Calu3 (cell line): ENCODE measurements at regions not wholly inside any gene's neighbourhood (a gene's known extent, or its start where the extent isn't known, plus 50 kb on each side); places are given as distances from the start of the nearest gene placed in this dataset.

Experiments
- BruUV-seq: library from RNA; stranded (reverse); fragments of 400-500 nt; replicated peaks from 2 replicates; lab custom pipeline; 2021; lab: Mats Ljungman, UMichigan
- CTCF ChIA-PET: fragments of 300-600 bp; sonication (Branson Sonifier 250); formaldehyde crosslinking; loops from one replicate; lab custom pipeline; 2022; ENCODE audit warnings: antibody characterized with exemption; lab: Charles Lee
- DNase-seq: peaks from one replicate; pipeline ENCODE4 v3.0.0; 2022
- H3K27ac Mint-ChIP-seq: one replicate; pipeline ENCODE4 v1.8.0; 2022; ENCODE audit warnings: mixed read lengths; ENCODE audit not compliant: unreplicated experiment
- H3K27me3 Mint-ChIP-seq: one replicate; pipeline ENCODE4 v1.8.0; 2022; ENCODE audit warnings: mixed read lengths; ENCODE audit not compliant: unreplicated experiment
- H3K36me3 Mint-ChIP-seq: one replicate; pipeline ENCODE4 v1.8.0; 2022; ENCODE audit warnings: mild to moderate bottlenecking, moderate library complexity, mixed read lengths; ENCODE audit not compliant: insufficient read depth, unreplicated experiment
- H3K4me1 Mint-ChIP-seq: one replicate; pipeline ENCODE4 v1.8.0; 2022; ENCODE audit warnings: mild to moderate bottlenecking, low read depth, mixed read lengths; ENCODE audit not compliant: unreplicated experiment
- H3K4me3 Mint-ChIP-seq: one replicate; pipeline ENCODE4 v1.8.0; 2022; ENCODE audit warnings: mild to moderate bottlenecking, low read depth, moderate library complexity, mixed read lengths; ENCODE audit not compliant: unreplicated experiment
- H3K9me3 Mint-ChIP-seq: one replicate; pipeline ENCODE4 v1.8.0; 2022; ENCODE audit warnings: low read depth, mixed read lengths; ENCODE audit not compliant: unreplicated experiment
- CTCF ChIP-seq: fragments of 200-600 bp; IDR thresholded peaks from one replicate; pipeline ENCODE4 v1.8.0; 2022; ENCODE audit warnings: antibody characterized with exemption; ENCODE audit not compliant: unreplicated experiment
- intact Hi-C: fragments of 100-400 bp; cut with micrococcal nuclease; formaldehyde crosslinking; loops from one replicate; pipeline ENCODE4 v1.10.0; 2022; ENCODE audit not compliant: unreplicated experiment

GRCh38 chr3:88997260-88997659 is 110.2 kb upstream of the EPHA3 start:
- Mint-ChIP-seq H3K27me3 (no peaks in the 10 kb centered on the region), H3K4me1 (no peaks in the 10 kb centered on the region), H3K9me3 (no peaks in the 10 kb centered on the region), H3K4me3 (no peak overlapping the region), H3K36me3 (no peaks in the 10 kb centered on the region), H3K27ac (no peak overlapping the region)
- CTCF ChIA-PET, result interaction anchor here (1.2 kb wide), 1 partner anchor 9 kb away, joined by 5 read pairs; no protein-coding TSS in a partner anchor
- no peak for DNase-seq
- TF ChIP-seq CTCF, result no peak
- intact Hi-C loops, result no loop called here
- no TSS peak for BruUV-seq

GRCh38 chr3:89000886-89001285 is 106.5 kb upstream of the EPHA3 start:
- no peak overlapping the region for H3K4me3 Mint-ChIP-seq
- BruUV-seq, result no TSS peak
- no peaks in the 10 kb centered on the region for H3K27me3 Mint-ChIP-seq
- no peak for DNase-seq
- no peaks in the 10 kb centered on the region for H3K9me3 Mint-ChIP-seq
- H3K27ac Mint-ChIP-seq, result no peak overlapping the region
- no peak for TF ChIP-seq CTCF
- no peaks in the 10 kb centered on the region for H3K36me3 Mint-ChIP-seq
- no peaks in the 10 kb centered on the region for H3K4me1 Mint-ChIP-seq
- CTCF ChIA-PET, result interaction anchor here (0.8 kb wide), 1 partner anchor 8 kb away, joined by 4 read pairs; no protein-coding TSS in a partner anchor
- intact Hi-C loops, result no loop called here

DNA sequence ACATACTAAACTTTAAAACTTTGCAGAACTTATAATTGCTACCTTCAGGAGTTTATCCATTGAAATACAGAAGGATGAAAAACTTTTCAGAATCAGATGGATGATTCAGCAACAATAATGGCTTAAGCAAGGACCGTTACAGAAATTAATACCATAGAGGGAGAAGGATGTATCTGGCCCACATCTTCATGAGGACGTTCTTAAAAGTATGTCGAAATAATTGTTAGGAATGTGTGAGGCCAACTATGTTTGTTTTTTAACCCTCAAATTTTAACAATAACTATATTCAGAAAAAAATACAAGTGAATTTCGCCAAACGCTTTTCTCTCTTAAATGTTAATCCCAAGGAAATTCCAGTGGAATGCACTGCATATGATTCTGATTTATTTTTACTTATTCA is 105.2 kb upstream of the EPHA3 start:
- BruUV-seq, result no TSS peak
- H3K4me3 Mint-ChIP-seq, result no peak overlapping the region
- H3K27ac Mint-ChIP-seq, result no peak overlapping the region
- no peak for TF ChIP-seq CTCF
- no peaks in the 10 kb centered on the region for H3K4me1 Mint-ChIP-seq
- H3K27me3 Mint-ChIP-seq, result no peaks in the 10 kb centered on the region
- no peak for DNase-seq
- H3K9me3 Mint-ChIP-seq, result no peaks in the 10 kb centered on the region
- intact Hi-C loops, result no loop called here
- CTCF ChIA-PET, result no interaction called here
- no peaks in the 10 kb centered on the region for H3K36me3 Mint-ChIP-seq

GRCh38 chr3:89013536-89013935 is 93.9 kb upstream of the EPHA3 start:
- Mint-ChIP-seq H3K4me1 (no peaks in the 10 kb centered on the region), H3K27ac (no peak overlapping the region), H3K36me3 (no peaks in the 10 kb centered on the region), H3K4me3 (no peak overlapping the region), H3K27me3 (no peaks in the 10 kb centered on the region), H3K9me3 (no peaks in the 10 kb centered on the region)
- DNase-seq, result no peak
- TF ChIP-seq CTCF, result no peak
- CTCF ChIA-PET, result no interaction called here
- intact Hi-C loops, result no loop called here
- no TSS peak for BruUV-seq
